NCI-H69 (cell line): ENCODE measurements at regions not wholly inside any gene's neighbourhood (a gene's known extent, or its start where the extent isn't known, plus 50 kb on each side); places are given as distances from the start of the nearest gene placed in this dataset.
"Not testable (repeated sequence)": the region's sequence is repeated elsewhere in the genome, so short reads cannot be mapped to it uniquely, and the experiment has no call there.

Experiments used
- DNase-seq: peaks from one replicate; lab custom pipeline; 2025; lab: John Stamatoyannopoulos, UW

GRCh38 chr13:53101883-53102282 is 73.3 kb downstream of the OLFM4 start:
- no peak for DNase-seq

- no peak for DNase-seq
These were observed 75.5 kb downstream of the OLFM4 start for GRCh38 chr13:53104136-53104535.

GRCh38 chr13:53105477-53105876 is 76.9 kb downstream of the OLFM4 start:
- DNase-seq, result no peak

- no peak for DNase-seq
These were observed 77.3 kb downstream of the OLFM4 start for GRCh38 chr13:53105890-53106289.

- DNase-seq, result no peak
These were observed 81.6 kb downstream of the OLFM4 start for GRCh38 chr13:53110181-53110580.

GRCh38 chr13:53110614-53111013 is 82.0 kb downstream of the OLFM4 start:
- no peak for DNase-seq

GRCh38 chr13:53112522-53112921 is 83.9 kb downstream of the OLFM4 start:
- peak; percentile 54 for DNase-seq

- not testable (repeated sequence) for DNase-seq
These were observed 88.4 kb downstream of the OLFM4 start for GRCh38 chr13:53117048-53117447.

GRCh38 chr13:53121131-53121773 is 92.6 kb downstream of the OLFM4 start:
- no peak for DNase-seq

GRCh38 chr13:53121919-53122318 is 93.3 kb downstream of the OLFM4 start:
- no peak for DNase-seq

GRCh38 chr13:53123536-53123935 is 94.9 kb downstream of the OLFM4 start:
- no peak for DNase-seq

- no peak for DNase-seq
These were observed 96.0 kb downstream of the OLFM4 start for GRCh38 chr13:53124623-53125022.

GRCh38 chr13:53126841-53127245 is 98.2 kb downstream of the OLFM4 start:
- DNase-seq, result no peak

- no peak for DNase-seq
These were observed 98.8 kb downstream of the OLFM4 start for GRCh38 chr13:53127373-53127772.

- DNase-seq, result no peak
These were observed 101.3 kb downstream of the OLFM4 start for GRCh38 chr13:53129864-53130393.

GRCh38 chr13:53131361-53131760 is 102.7 kb downstream of the OLFM4 start:
- DNase-seq, result no peak

- no peak for DNase-seq
These were observed 106.7 kb downstream of the OLFM4 start for GRCh38 chr13:53135301-53135700.

GRCh38 chr13:53136554-53137215 is 108.1 kb downstream of the OLFM4 start:
- no peak for DNase-seq

GRCh38 chr13:53137779-53138178 is 109.2 kb downstream of the OLFM4 start:
- peak; percentile 40 for DNase-seq

GRCh38 chr13:53138376-53139036 is 109.9 kb downstream of the OLFM4 start:
- DNase-seq, result peak; percentile 28

- peak; percentile 83 for DNase-seq
These were observed 112.7 kb downstream of the OLFM4 start for GRCh38 chr13:53141336-53141735.

- DNase-seq, result no peak
These were observed 113.7 kb downstream of the OLFM4 start for GRCh38 chr13:53142306-53142705.

GRCh38 chr13:53143757-53144339 is 115.2 kb downstream of the OLFM4 start:
- DNase-seq, result no peak
